Gastroesophageal sphincter (tissue), 4 donors: ENCODE measurements at regions not wholly inside any gene's neighbourhood (a gene's known extent, or its start where the extent isn't known, plus 50 kb on each side); places are given as distances from the start of the nearest gene placed in this dataset.

ENCODE experiments used
- ATAC-seq: fragments of 150-250 bp; one replicate; pipeline ENCODE4 v1.9.1; 2016; ENCODE audit warnings: mild to moderate bottlenecking, moderate library complexity
- H3K27ac ChIP-seq, 4 donors: fragments of 200-600 bp; sonication (generic) in 3 of 4; 1 replicate in 3 of 4; 2 replicates in 1 of 4; pipeline ENCODE4 v1.5.1; 2016 to 2019
- H3K27me3 ChIP-seq: fragments of 200-600 bp; sonication (generic); one replicate; pipeline ENCODE4 v1.5.1; 2019
- H3K36me3 ChIP-seq, 2 donors: fragments of 200-600 bp; sonication (generic); one replicate each; pipeline ENCODE4 v1.5.1; 2019; ENCODE audit warnings: control low read depth in 1 of 2
- H3K4me1 ChIP-seq, 3 donors: fragments of 200-600 bp; sonication (generic); 1 replicate in 2 of 3; 2 replicates in 1 of 3; pipeline ENCODE4 v1.5.1; 2016 to 2019; ENCODE audit warnings: control low read depth in 2 of 3
- H3K4me3 ChIP-seq, 2 donors: fragments of 200-600 bp; sonication (generic); one replicate each; pipeline ENCODE4 v1.5.1; 2019; ENCODE audit warnings: mild to moderate bottlenecking in 1 of 2, moderate library complexity in 1 of 2
- H3K9me3 ChIP-seq, 3 donors: fragments of 200-600 bp; sonication (generic); one replicate each; pipeline ENCODE4 v1.5.1; 2017 to 2019; ENCODE audit warnings: control low read depth in 2 of 3
- EP300 ChIP-seq: sonication (generic); formaldehyde crosslinking; IDR thresholded peaks from one replicate; pipeline ENCODE4 v1.6.1; 2017; ENCODE audit warnings: antibody characterized with exemption, mild to moderate bottlenecking
- POLR2A ChIP-seq, 2 donors: fragments of 450-650 bp; IDR thresholded peaks; one replicate each; pipeline ENCODE4 v1.6.1; 2017; ENCODE audit warnings: antibody characterized with exemption in 2 of 2, mild to moderate bottlenecking in 2 of 2, moderate library complexity in 1 of 2
- POLR2AphosphoS5 ChIP-seq: sonication (generic); formaldehyde crosslinking; IDR thresholded peaks from one replicate; pipeline ENCODE4 v1.6.1; 2017; ENCODE audit warnings: antibody characterized with exemption
- WGBS, 2 donors: methylation state at CpG; one replicate each; pipeline ENCODE4 v1.1.5; 2018; ENCODE audit warnings: low coverage in 1 of 2; 5-methylcytosine and 5-hydroxymethylcytosine counted together
- TF ChIP-seq, protein P1 (sequence below), 4 experiments: fragments of 200-600 bp in 2 of 4; fragments of 450-650 bp in 2 of 4; sonication (generic) in 1 of 4; IDR thresholded peaks; one replicate each; pipeline ENCODE4 v1.5.1; 2017 to 2019; ENCODE audit warnings: antibody characterized with exemption in 4 of 4, mild to moderate bottlenecking in 2 of 4, moderate library complexity in 2 of 4

- no peak overlapping the region for H3K27ac ChIP-seq
- H3K9me3 ChIP-seq: peaks cover 0 to 13% (median 0%) of the 10 kb centered on the region in 3 donors
- H3K36me3 ChIP-seq: no peaks in the 10 kb centered on the region
- ATAC-seq: no peak
- TF ChIP-seq EP300 (no peak), POLR2AphosphoS5 (no peak), POLR2A (IDR thresholded peaks at IDR 0.05) (no peak)
- TF ChIP-seq, protein P1, sequence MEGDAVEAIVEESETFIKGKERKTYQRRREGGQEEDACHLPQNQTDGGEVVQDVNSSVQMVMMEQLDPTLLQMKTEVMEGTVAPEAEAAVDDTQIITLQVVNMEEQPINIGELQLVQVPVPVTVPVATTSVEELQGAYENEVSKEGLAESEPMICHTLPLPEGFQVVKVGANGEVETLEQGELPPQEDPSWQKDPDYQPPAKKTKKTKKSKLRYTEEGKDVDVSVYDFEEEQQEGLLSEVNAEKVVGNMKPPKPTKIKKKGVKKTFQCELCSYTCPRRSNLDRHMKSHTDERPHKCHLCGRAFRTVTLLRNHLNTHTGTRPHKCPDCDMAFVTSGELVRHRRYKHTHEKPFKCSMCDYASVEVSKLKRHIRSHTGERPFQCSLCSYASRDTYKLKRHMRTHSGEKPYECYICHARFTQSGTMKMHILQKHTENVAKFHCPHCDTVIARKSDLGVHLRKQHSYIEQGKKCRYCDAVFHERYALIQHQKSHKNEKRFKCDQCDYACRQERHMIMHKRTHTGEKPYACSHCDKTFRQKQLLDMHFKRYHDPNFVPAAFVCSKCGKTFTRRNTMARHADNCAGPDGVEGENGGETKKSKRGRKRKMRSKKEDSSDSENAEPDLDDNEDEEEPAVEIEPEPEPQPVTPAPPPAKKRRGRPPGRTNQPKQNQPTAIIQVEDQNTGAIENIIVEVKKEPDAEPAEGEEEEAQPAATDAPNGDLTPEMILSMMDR (IDR thresholded peaks at IDR 0.05): no peak
- 84% methylated on average over 3 of the region's 7 CpGs; no CpG with 5 or more reads in 1 of the 2 donors for WGBS, 2 donors
- H3K27me3 ChIP-seq: no peaks in the 10 kb centered on the region
- no peaks in the 10 kb centered on the region for H3K4me1 ChIP-seq
- H3K4me3 ChIP-seq: no peak overlapping the region
Observed at GRCh38 chr7:110119883-110120581, 970.9 kb upstream of the LRRN3 start.

GRCh38 chr7:110129159-110129558 is 961.8 kb upstream of the LRRN3 start:
- no peaks in the 10 kb centered on the region for H3K36me3 ChIP-seq
- no peak for ATAC-seq
- H3K4me3 ChIP-seq: no peak overlapping the region
- no peaks in the 10 kb centered on the region for H3K9me3 ChIP-seq
- no peaks in the 10 kb centered on the region for H3K4me1 ChIP-seq
- no peaks in the 10 kb centered on the region for H3K27me3 ChIP-seq
- no peak for TF ChIP-seq POLR2A (IDR thresholded peaks at IDR 0.05)
- TF ChIP-seq, protein P1 (IDR thresholded peaks at IDR 0.05): no peak
- no peak overlapping the region for H3K27ac ChIP-seq

- no peak overlapping the region for H3K27ac ChIP-seq
- TF ChIP-seq, protein P1 (IDR thresholded peaks at IDR 0.05): no peak
- TF ChIP-seq POLR2AphosphoS5 (no peak), POLR2A (IDR thresholded peaks at IDR 0.05) (no peak), EP300 (no peak)
- 45 to 82% methylated on average over 2 of the region's 2 CpGs for WGBS, 2 donors
- no peak for ATAC-seq
- H3K4me1 ChIP-seq: no peaks in the 10 kb centered on the region
- no peak overlapping the region for H3K4me3 ChIP-seq
- no peaks in the 10 kb centered on the region for H3K27me3 ChIP-seq
- no peaks in the 10 kb centered on the region for H3K9me3 ChIP-seq
- H3K36me3 ChIP-seq: no peaks in the 10 kb centered on the region
Observed at GRCh38 chr7:110130669-110131068, 960.3 kb upstream of the LRRN3 start.

GRCh38 chr7:110131344-110131743 is 959.6 kb upstream of the LRRN3 start:
- Histone ChIP-seq H3K4me1 (no peaks in the 10 kb centered on the region), H3K27ac (no peak overlapping the region), H3K4me3 (no peak overlapping the region), H3K36me3 (no peaks in the 10 kb centered on the region), H3K9me3 (no peaks in the 10 kb centered on the region), H3K27me3 (no peaks in the 10 kb centered on the region)
- no peak for ATAC-seq
- TF ChIP-seq, protein P1 (IDR thresholded peaks at IDR 0.05): no peak
- TF ChIP-seq EP300 (no peak), POLR2A (IDR thresholded peaks at IDR 0.05) (no peak), POLR2AphosphoS5 (no peak)

DNA sequence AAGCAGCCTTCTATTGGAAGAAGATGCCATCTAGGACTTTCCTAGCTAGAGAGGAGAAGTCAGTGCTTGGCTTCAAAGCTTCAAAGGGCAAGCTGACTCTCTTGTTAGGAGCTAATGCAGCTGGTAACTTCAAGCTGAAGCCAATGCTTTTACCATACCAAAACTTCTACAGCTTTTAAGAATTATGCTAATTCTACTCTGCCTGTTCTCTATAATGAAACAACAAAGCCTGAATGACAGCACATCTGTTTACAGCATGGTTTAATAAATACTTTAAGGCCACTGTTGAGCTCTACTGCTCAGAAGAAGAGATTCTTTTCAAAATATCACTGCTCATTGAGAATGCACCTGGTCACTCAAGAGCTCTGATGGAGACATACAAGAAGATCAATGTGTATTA is 951.9 kb upstream of the LRRN3 start:
- no peaks in the 10 kb centered on the region for H3K27me3 ChIP-seq
- TF ChIP-seq, protein P1 (IDR thresholded peaks at IDR 0.05): no peak
- no peak for TF ChIP-seq POLR2A (IDR thresholded peaks at IDR 0.05)
- TF ChIP-seq POLR2AphosphoS5: no peak
- TF ChIP-seq EP300: no peak
- peaks cover 0 to 3% (median 0%) of the 10 kb centered on the region in 3 donors for H3K9me3 ChIP-seq
- no peak for ATAC-seq
- H3K4me1 ChIP-seq: no peaks in the 10 kb centered on the region
- H3K4me3 ChIP-seq: no peak overlapping the region
- no peak overlapping the region for H3K27ac ChIP-seq
- no peaks in the 10 kb centered on the region for H3K36me3 ChIP-seq
